Prostate gland (tissue), 1 donor: ENCODE measurements at regions not wholly inside any gene's neighbourhood (a gene's known extent, or its start where the extent isn't known, plus 50 kb on each side); places are given as distances from the start of the nearest gene placed in this dataset.

ENCODE experiments used
- POLR2A ChIP-seq: fragments of 450-650 bp; IDR thresholded peaks from one replicate; pipeline ENCODE4 v1.6.1; 2016; ENCODE audit warnings: antibody characterized with exemption, mild to moderate bottlenecking
- POLR2AphosphoS5 ChIP-seq: sonication (generic); formaldehyde crosslinking; IDR thresholded peaks from one replicate; pipeline ENCODE4 v1.6.1; 2017; ENCODE audit warnings: antibody characterized with exemption

DNA sequence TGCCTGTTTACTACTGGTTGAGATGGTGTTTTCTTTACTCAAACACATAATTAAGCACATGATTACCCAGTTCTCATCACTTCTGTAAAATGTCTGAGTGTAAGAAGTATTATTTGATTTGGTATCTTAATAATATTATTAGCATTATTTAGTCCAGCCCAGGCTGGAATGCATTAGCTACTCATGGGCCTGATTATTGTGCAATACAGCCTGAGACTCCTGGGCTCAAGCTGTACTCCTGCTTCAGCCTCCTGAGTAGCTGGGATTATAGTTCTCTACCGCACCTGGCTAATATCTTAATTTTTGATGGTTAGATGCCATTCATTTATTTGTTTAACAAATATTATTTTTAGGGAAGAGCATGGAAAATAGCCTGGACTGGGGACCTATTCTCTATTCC is 197.6 kb upstream of the MC4R start:
- TF ChIP-seq POLR2A (no peak), POLR2AphosphoS5 (no peak)
